ENCODE measurements at regions not wholly inside any gene's neighbourhood (a gene's known extent, or its start where the extent isn't known, plus 50 kb on each side); places are given as distances from the start of the nearest gene placed in this dataset.

GRCh38 chr5:99177796-99178195 lies 249.0 kb upstream of the CHD1 start:
- TF ChIP-seq EZH2 (IDR thresholded peaks at IDR 0.05; ENCODE audit: borderline replicate concordance, low read length), result no peak
- TF ChIP-seq, protein P1, sequence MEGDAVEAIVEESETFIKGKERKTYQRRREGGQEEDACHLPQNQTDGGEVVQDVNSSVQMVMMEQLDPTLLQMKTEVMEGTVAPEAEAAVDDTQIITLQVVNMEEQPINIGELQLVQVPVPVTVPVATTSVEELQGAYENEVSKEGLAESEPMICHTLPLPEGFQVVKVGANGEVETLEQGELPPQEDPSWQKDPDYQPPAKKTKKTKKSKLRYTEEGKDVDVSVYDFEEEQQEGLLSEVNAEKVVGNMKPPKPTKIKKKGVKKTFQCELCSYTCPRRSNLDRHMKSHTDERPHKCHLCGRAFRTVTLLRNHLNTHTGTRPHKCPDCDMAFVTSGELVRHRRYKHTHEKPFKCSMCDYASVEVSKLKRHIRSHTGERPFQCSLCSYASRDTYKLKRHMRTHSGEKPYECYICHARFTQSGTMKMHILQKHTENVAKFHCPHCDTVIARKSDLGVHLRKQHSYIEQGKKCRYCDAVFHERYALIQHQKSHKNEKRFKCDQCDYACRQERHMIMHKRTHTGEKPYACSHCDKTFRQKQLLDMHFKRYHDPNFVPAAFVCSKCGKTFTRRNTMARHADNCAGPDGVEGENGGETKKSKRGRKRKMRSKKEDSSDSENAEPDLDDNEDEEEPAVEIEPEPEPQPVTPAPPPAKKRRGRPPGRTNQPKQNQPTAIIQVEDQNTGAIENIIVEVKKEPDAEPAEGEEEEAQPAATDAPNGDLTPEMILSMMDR (conservative IDR thresholded peaks at IDR 0.05 in 1 of 2, IDR thresholded peaks at IDR 0.05 in 1 of 2; ENCODE audit: extremely low read depth in 1 of 2, insufficient read depth in 1 of 2, low read depth in 1 of 2, low read length in 2 of 2), result no peak

Measured in mammary epithelial cell (primary cell).